GM23248 (cell line): ENCODE measurements at regions not wholly inside any gene's neighbourhood (a gene's known extent, or its start where the extent isn't known, plus 50 kb on each side); places are given as distances from the start of the nearest gene placed in this dataset.

Experiments used
- DNase-seq: peaks from one replicate; pipeline ENCODE4 v3.0.0-alpha.2; 2015
- H2AFZ ChIP-seq: fragments of 200-600 bp; sonication (generic); 2 replicates; pipeline ENCODE4 v1.6.1; 2016; ENCODE audit warnings: antibody characterized with exemption
- H3F3A ChIP-seq: fragments of 200-600 bp; sonication (generic); 2 replicates; pipeline ENCODE4 v1.6.1; 2016; ENCODE audit warnings: mild to moderate bottlenecking, antibody characterized with exemption, mixed run types; ENCODE audit not compliant: insufficient read depth
- H3K27ac ChIP-seq: fragments of 200-600 bp; sonication (generic); 2 replicates; pipeline ENCODE4 v1.5.1; 2016; ENCODE audit warnings: mild to moderate bottlenecking
- H3K27me3 ChIP-seq: fragments of 200-600 bp; sonication (generic); replicated peaks from 2 replicates; pipeline ENCODE4 v1.6.1; 2016; ENCODE audit warnings: mild to moderate bottlenecking; ENCODE audit not compliant: insufficient read depth
- H3K36me3 ChIP-seq: fragments of 200-600 bp; sonication (generic); 2 replicates; pipeline ENCODE4 v1.6.1; 2016; ENCODE audit warnings: low read depth, mild to moderate bottlenecking
- H3K4me1 ChIP-seq: fragments of 200-600 bp; sonication (generic); 2 replicates; pipeline ENCODE4 v1.6.1; 2016; ENCODE audit warnings: mild to moderate bottlenecking; ENCODE audit not compliant: insufficient read depth
- H3K4me2 ChIP-seq: fragments of 200-600 bp; sonication (generic); one replicate; pipeline ENCODE4 v1.6.1; 2016; ENCODE audit warnings: mild to moderate bottlenecking; ENCODE audit not compliant: unreplicated experiment
- H3K4me3 ChIP-seq: fragments of 200-600 bp; sonication (generic); 2 replicates; pipeline ENCODE4 v1.5.1; 2016; ENCODE audit warnings: mild to moderate bottlenecking
- H3K79me2 ChIP-seq: fragments of 200-600 bp; sonication (generic); 2 replicates; pipeline ENCODE4 v1.6.1; 2016; ENCODE audit warnings: mild to moderate bottlenecking; ENCODE audit not compliant: insufficient read depth
- H3K9ac ChIP-seq: fragments of 200-600 bp; sonication (generic); 2 replicates; pipeline ENCODE4 v1.6.1; 2016; ENCODE audit warnings: mild to moderate bottlenecking
- H3K9me2 ChIP-seq: fragments of 200-600 bp; sonication (generic); 2 replicates; pipeline ENCODE4 v1.6.1; 2016; ENCODE audit warnings: mixed run types, mild to moderate bottlenecking, moderate library complexity; ENCODE audit not compliant: insufficient read depth
- H3K9me3 ChIP-seq: fragments of 200-600 bp; sonication (generic); one replicate; pipeline ENCODE4 v1.6.1; 2017; ENCODE audit warnings: low read depth
- H4K20me1 ChIP-seq: fragments of 200-600 bp; sonication (generic); 2 replicates; pipeline ENCODE4 v1.6.0; 2016; ENCODE audit not compliant: insufficient read depth
- EZH2 ChIP-seq: fragments of 200-600 bp; sonication (generic); IDR thresholded peaks from 2 replicates; pipeline ENCODE4 v1.6.1; 2018; ENCODE audit warnings: antibody characterized with exemption, mild to moderate bottlenecking; ENCODE audit not compliant: insufficient read depth, poor library complexity, severe bottlenecking
- EZH2phosphoT487 ChIP-seq: fragments of 200-600 bp; sonication (generic); IDR thresholded peaks from 2 replicates; pipeline ENCODE4 v1.6.1; 2018; ENCODE audit warnings: antibody characterized with exemption, moderate library complexity, mild to moderate bottlenecking, low read depth; ENCODE audit not compliant: insufficient read depth
- WGBS, 2 experiments: methylation state at CpG; one replicate each; pipeline ENCODE4 v1.1.6; 2015 to 2017; ENCODE audit warnings: low lambda C conversion rate in 2 of 2, low coverage in 1 of 2; ENCODE audit errors: missing lambda C conversion rate in 2 of 2; 5-methylcytosine and 5-hydroxymethylcytosine counted together
- in situ Hi-C: fragments of 300-500 bp; cut with MboI; formaldehyde crosslinking; loops from 2 replicates; pipeline ENCODE4 v1.15.0; 2020

DNA sequence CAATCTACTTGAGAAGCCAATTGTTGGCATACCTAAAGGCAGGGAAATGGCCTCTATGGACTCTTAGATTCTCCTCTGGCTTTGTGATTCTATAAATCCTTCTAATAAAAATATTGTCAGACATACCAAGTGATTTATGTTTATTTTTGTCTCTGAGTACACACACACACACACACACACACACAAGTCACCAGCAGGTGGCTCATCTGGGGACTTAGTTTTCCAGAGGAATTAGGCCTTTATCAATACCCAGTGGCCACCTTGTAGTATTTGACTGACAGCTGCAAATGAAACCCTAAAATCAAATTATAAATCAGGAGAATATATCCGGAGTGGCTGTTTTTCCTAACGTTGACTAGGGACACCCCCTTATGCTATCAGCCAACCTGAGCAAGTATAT lies 258.5 kb downstream of the BRINP2 start:
- TF ChIP-seq EZH2phosphoT487 (no peak), EZH2 (no peak)
- in situ Hi-C loops: no loop called here

DNA sequence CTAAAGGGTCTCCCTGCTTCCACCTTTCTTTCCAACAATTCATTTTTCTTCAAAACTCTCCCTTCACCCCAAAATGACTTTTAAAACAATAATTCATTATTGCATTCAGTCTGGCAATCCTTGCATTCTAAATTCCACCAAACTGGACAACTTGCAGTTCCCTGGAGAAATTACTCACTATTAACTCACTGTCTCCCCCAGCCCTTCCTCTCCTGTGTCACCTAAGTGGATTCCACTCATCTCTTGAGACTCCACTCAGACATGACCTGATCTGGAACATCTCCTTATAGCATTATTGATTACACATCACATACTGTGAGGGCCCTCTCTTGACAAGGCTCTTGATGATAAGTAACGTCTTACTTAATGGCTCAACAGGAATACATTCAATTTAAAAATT lies 257.1 kb downstream of the BRINP2 start:
- no peaks in the 10 kb centered on the region for H3K79me2 ChIP-seq
- H3K4me1 ChIP-seq: 0 out of 2 replicates have a peak, but pooled peaks cover 5% of the 10 kb centered on the region
- no peak overlapping the region for H3K4me2 ChIP-seq
- H3K9ac ChIP-seq: no peak overlapping the region
- in situ Hi-C loops: no loop called here
- TF ChIP-seq EZH2phosphoT487 (no peak), EZH2 (no peak)
- peak; percentile 44 for DNase-seq
- WGBS, 2 experiments: 14 to 24% methylated on average over 1 of the region's 1 CpG
- no peaks in the 10 kb centered on the region for H3K36me3 ChIP-seq
- no peaks in the 10 kb centered on the region for H3F3A ChIP-seq
- no peaks in the 10 kb centered on the region for H3K27me3 ChIP-seq
- no peak overlapping the region for H2AFZ ChIP-seq
- H3K27ac ChIP-seq: no peak overlapping the region
- no peaks in the 10 kb centered on the region for H3K9me3 ChIP-seq
- H3K4me3 ChIP-seq: no peak overlapping the region
- no peaks in the 10 kb centered on the region for H3K9me2 ChIP-seq
- no peaks in the 10 kb centered on the region for H4K20me1 ChIP-seq

More for the DNA sequence above, 258.5 kb downstream of the BRINP2 start:
- no peaks in the 10 kb centered on the region for H3K9me3 ChIP-seq
- 0 out of 2 replicates have a peak, but pooled peaks cover 5% of the 10 kb centered on the region for H3K4me1 ChIP-seq
- H3F3A ChIP-seq: no peaks in the 10 kb centered on the region
- H2AFZ ChIP-seq: no peak overlapping the region
- H3K4me2 ChIP-seq: no peak overlapping the region
- H3K9me2 ChIP-seq: no peaks in the 10 kb centered on the region
- no peak overlapping the region for H3K27ac ChIP-seq
- H3K36me3 ChIP-seq: no peaks in the 10 kb centered on the region
- no peaks in the 10 kb centered on the region for H3K79me2 ChIP-seq
- H4K20me1 ChIP-seq: no peaks in the 10 kb centered on the region
- no peaks in the 10 kb centered on the region for H3K27me3 ChIP-seq
- no peak overlapping the region for H3K4me3 ChIP-seq
- DNase-seq: no peak
- 37 to 52% methylated on average over 2 of the region's 2 CpGs for WGBS, 2 experiments
- H3K9ac ChIP-seq: no peak overlapping the region

GRCh38 chr1:177426497-177426896 lies 255.7 kb downstream of the BRINP2 start:
- Histone ChIP-seq H3K27me3 (no peaks in the 10 kb centered on the region), H3K9ac (no peak overlapping the region), H3K27ac (no peak overlapping the region), H3K9me3 (no peaks in the 10 kb centered on the region), H3K4me3 (no peak overlapping the region), H3K36me3 (no peaks in the 10 kb centered on the region), H4K20me1 (no peaks in the 10 kb centered on the region), H2AFZ (no peak overlapping the region), H3K4me1 (0 out of 2 replicates have a peak, but pooled peaks cover 5% of the 10 kb centered on the region), H3K79me2 (no peaks in the 10 kb centered on the region), H3K9me2 (no peaks in the 10 kb centered on the region), H3K4me2 (no peak overlapping the region), H3F3A (no peaks in the 10 kb centered on the region)
- WGBS, 2 experiments: 26 to 43% methylated on average over 1 of the region's 1 CpG
- in situ Hi-C loops: no loop called here
- TF ChIP-seq EZH2 (no peak), EZH2phosphoT487 (no peak)
- DNase-seq: no peak

DNA sequence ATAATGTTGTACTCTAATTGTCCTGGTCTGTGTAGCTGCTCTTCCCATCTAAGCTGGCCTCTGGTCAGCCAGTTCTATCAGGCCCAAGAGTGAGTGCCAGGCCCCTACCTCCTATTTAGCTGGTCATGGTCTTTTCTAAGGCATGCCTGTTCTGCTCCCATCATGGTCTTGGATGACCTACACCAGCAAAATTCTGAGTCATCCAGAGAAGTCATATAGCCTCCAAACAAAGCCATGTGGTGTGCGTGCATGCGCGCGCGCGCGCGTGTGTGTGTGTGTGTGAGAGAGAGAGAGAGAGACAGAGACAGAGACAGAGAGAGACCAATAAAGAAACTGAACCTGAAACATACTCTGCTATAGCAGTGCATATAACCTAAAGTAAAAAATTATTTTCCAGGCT lies 254.4 kb downstream of the BRINP2 start:
- in situ Hi-C loops: no loop called here
- TF ChIP-seq EZH2 (no peak), EZH2phosphoT487 (no peak)

DNA sequence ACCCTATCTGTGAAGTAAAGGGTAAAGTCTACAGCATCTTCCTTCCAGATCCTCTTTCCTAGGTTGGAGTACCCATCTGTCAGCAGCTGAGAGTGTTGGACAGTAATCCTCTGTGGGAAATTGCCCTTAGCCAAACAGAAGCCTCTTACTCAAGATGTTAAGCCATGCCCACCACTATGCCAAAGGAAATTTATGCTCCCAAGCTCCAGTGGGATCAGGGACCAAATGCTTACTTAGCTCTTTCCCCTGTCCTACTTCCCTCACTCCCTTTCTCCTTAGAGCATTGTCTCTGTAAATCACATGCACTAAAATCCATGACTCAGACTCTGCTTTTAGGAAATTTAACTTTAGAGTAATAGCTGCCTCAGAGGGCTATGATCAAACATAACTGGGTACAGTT lies 254.0 kb downstream of the BRINP2 start:
- Histone ChIP-seq H3F3A (no peaks in the 10 kb centered on the region), H3K4me1 (0 out of 2 replicates have a peak, but pooled peaks cover 5% of the 10 kb centered on the region), H3K9me2 (no peaks in the 10 kb centered on the region), H3K27ac (no peak overlapping the region), H4K20me1 (no peaks in the 10 kb centered on the region), H3K9me3 (no peaks in the 10 kb centered on the region), H3K9ac (no peak overlapping the region), H3K4me2 (no peak overlapping the region), H3K36me3 (no peaks in the 10 kb centered on the region), H2AFZ (no peak overlapping the region), H3K4me3 (no peak overlapping the region), H3K27me3 (no peaks in the 10 kb centered on the region), H3K79me2 (no peaks in the 10 kb centered on the region)
- no peak for TF ChIP-seq EZH2
- no peak for TF ChIP-seq EZH2phosphoT487
- in situ Hi-C loops: no loop called here
- DNase-seq: peak; percentile 25

More for the DNA sequence above, 254.4 kb downstream of the BRINP2 start:
- H3F3A ChIP-seq: no peaks in the 10 kb centered on the region
- H3K27ac ChIP-seq: no peak overlapping the region
- no peak overlapping the region for H2AFZ ChIP-seq
- H3K9me2 ChIP-seq: no peaks in the 10 kb centered on the region
- no peak overlapping the region for H3K4me2 ChIP-seq
- H3K4me1 ChIP-seq: 0 out of 2 replicates have a peak, but pooled peaks cover 5% of the 10 kb centered on the region
- no peaks in the 10 kb centered on the region for H3K79me2 ChIP-seq
- no peak overlapping the region for H3K9ac ChIP-seq
- H4K20me1 ChIP-seq: no peaks in the 10 kb centered on the region
- no peaks in the 10 kb centered on the region for H3K27me3 ChIP-seq
- H3K9me3 ChIP-seq: no peaks in the 10 kb centered on the region
- peak; percentile 12 for DNase-seq
- no peaks in the 10 kb centered on the region for H3K36me3 ChIP-seq
- H3K4me3 ChIP-seq: no peak overlapping the region
- WGBS, 2 experiments: 77 to 86% methylated on average over 8 of the region's 8 CpGs
